Endothelial cell of umbilical vein (primary cell): ENCODE measurements at regions not wholly inside any gene's neighbourhood (a gene's known extent, or its start where the extent isn't known, plus 50 kb on each side); places are given as distances from the start of the nearest gene placed in this dataset.

Source experiments
- BruUV-seq: library from RNA; stranded (reverse); fragments of 400-500 nt; replicated peaks from 2 replicates; lab custom pipeline; 2021; lab: Mats Ljungman, UMichigan
- CTCF ChIA-PET: fragments of 300-600, 350-600 bp; sonication (Branson Sonifier 250); formaldehyde crosslinking; loops from one replicate; lab custom pipeline; 2021; ENCODE audit warnings: antibody characterized with exemption, inconsistent platforms; lab: Charles Lee
- POLR2A ChIA-PET: fragments of 300-600, 350-600 bp; sonication (Branson Sonifier 250); formaldehyde crosslinking; loops from one replicate; lab custom pipeline; 2021; ENCODE audit warnings: antibody characterized with exemption, inconsistent platforms; lab: Charles Lee
- DNase-seq: peaks from one replicate; pipeline ENCODE4 v3.0.0-alpha.2; 2011; ENCODE audit warnings: low read depth, low spot score
- FAIRE-seq: peaks from 2 replicates; lab custom pipeline; 2011; peaks lifted over from hg19 to GRCh38; lab: Jason Lieb, UNC
- H2AFZ ChIP-seq: 2 replicates; pipeline ENCODE4 v1.6.0; 2012; ENCODE audit warnings: low read depth, low read length, control low read depth, inconsistent platforms
- H3K27ac ChIP-seq: 2 replicates; pipeline ENCODE4 v1.5.1; 2011; ENCODE audit warnings: low read depth, mild to moderate bottlenecking, control low read depth, low read length, moderate library complexity; ENCODE audit not compliant: insufficient read depth
- H3K27me3 ChIP-seq, 2 experiments: 2 replicates each; pipeline versions ENCODE4 v1.6.0 to v1.6.1; 2011; ENCODE audit warnings: low read length in 2 of 2, mixed read lengths in 1 of 2; ENCODE audit not compliant: control insufficient read depth in 2 of 2, insufficient read depth in 2 of 2
- H3K36me3 ChIP-seq, 2 experiments: 2 replicates in 1 of 2; 3 replicates in 1 of 2; pipeline ENCODE4 v1.5.1; 2011; ENCODE audit warnings: low read length in 2 of 2, mild to moderate bottlenecking in 1 of 2, moderate library complexity in 1 of 2; ENCODE audit not compliant: control insufficient read depth in 2 of 2, insufficient read depth in 2 of 2; ENCODE audit errors: extremely low read depth in 1 of 2
- H3K4me1 ChIP-seq: 3 replicates; pipeline ENCODE4 v1.5.1; 2011; ENCODE audit warnings: mild to moderate bottlenecking, low read length; ENCODE audit not compliant: control insufficient read depth, insufficient read depth; ENCODE audit errors: extremely low read depth
- H3K4me2 ChIP-seq: 2 replicates; pipeline ENCODE4 v1.6.1; 2011; ENCODE audit warnings: low read length, control low read depth, mixed read lengths; ENCODE audit not compliant: insufficient read depth
- H3K4me3 ChIP-seq, 3 experiments: fragments of 200-600 bp in 1 of 3; sonication (generic), shearing (Covaris generic) in 1 of 3; replicated peaks in 1 of 3; 2 replicates each; pipeline ENCODE4 v1.5.1; 2011 to 2016; ENCODE audit warnings: control low read depth in 3 of 3, low read length in 3 of 3, mild to moderate bottlenecking in 2 of 3, inconsistent platforms in 1 of 3, low read depth in 1 of 3, moderate library complexity in 1 of 3; ENCODE audit not compliant: insufficient read depth in 1 of 3
- H3K79me2 ChIP-seq: 2 replicates; pipeline ENCODE4 v1.6.0; 2012; ENCODE audit warnings: low read length, inconsistent platforms; ENCODE audit not compliant: control insufficient read depth, insufficient read depth
- H3K9ac ChIP-seq: replicated peaks from 2 replicates; pipeline ENCODE3; 2011; ENCODE audit warnings: low read length, control low read depth; ENCODE audit not compliant: insufficient read depth; ENCODE audit errors: extremely low read depth
- H3K9me1 ChIP-seq: replicated peaks from 3 replicates; pipeline ENCODE4 v1.6.0; 2011; ENCODE audit warnings: mild to moderate bottlenecking, low read length; ENCODE audit not compliant: control insufficient read depth, insufficient read depth; ENCODE audit errors: extremely low read depth
- H3K9me3 ChIP-seq: replicated peaks from 2 replicates; pipeline ENCODE4 v1.5.1; 2012; ENCODE audit warnings: low read length, inconsistent platforms; ENCODE audit not compliant: control insufficient read depth, insufficient read depth
- H4K20me1 ChIP-seq: replicated peaks from 2 replicates; pipeline ENCODE3; 2011; ENCODE audit warnings: mild to moderate bottlenecking, low read length; ENCODE audit not compliant: control insufficient read depth, insufficient read depth; ENCODE audit errors: extremely low read depth
- EZH2 ChIP-seq: IDR thresholded peaks from 2 replicates; pipeline ENCODE4 v1.6.1; 2012; ENCODE audit warnings: borderline replicate concordance, low read depth, mild to moderate bottlenecking, moderate library complexity, low read length, inconsistent platforms; ENCODE audit not compliant: severe bottlenecking
- FOS ChIP-seq: IDR thresholded peaks from 2 replicates; pipeline ENCODE4 v1.6.1; 2011; ENCODE audit warnings: mild to moderate bottlenecking, low read length, moderate library complexity, borderline replicate concordance; ENCODE audit not compliant: insufficient read depth
- GATA2 ChIP-seq: IDR thresholded peaks from 2 replicates; pipeline ENCODE4 v1.7.0; 2011; ENCODE audit warnings: low read depth, mild to moderate bottlenecking, moderate library complexity, mixed read lengths, low read length; ENCODE audit not compliant: insufficient read length, insufficient read depth
- JUN ChIP-seq: IDR thresholded peaks from 2 replicates; pipeline ENCODE4 v1.6.1; 2011; ENCODE audit warnings: borderline replicate concordance, low read depth; ENCODE audit not compliant: insufficient read length, insufficient read depth
- MAX ChIP-seq: IDR thresholded peaks from 2 replicates; pipeline ENCODE4 v1.6.1; 2011; ENCODE audit not compliant: insufficient read depth, insufficient read length
- MYC ChIP-seq: IDR thresholded peaks from one replicate; pipeline ENCODE4 v1.6.1; 2011; ENCODE audit warnings: mild to moderate bottlenecking, low read depth, low read length
- POLR2A ChIP-seq: IDR thresholded peaks from 2 replicates; pipeline ENCODE4 v1.6.1; 2012; ENCODE audit warnings: low read depth, mild to moderate bottlenecking, control low read depth, low read length
- POLR2AphosphoS5 ChIP-seq: IDR thresholded peaks from 2 replicates; pipeline ENCODE4 v1.6.1; 2012; ENCODE audit warnings: low read depth, mild to moderate bottlenecking, control low read depth, low read length, moderate library complexity; ENCODE audit not compliant: insufficient read depth
- dilution Hi-C: fragments of 300-500 bp; cut with MboI; formaldehyde crosslinking; loops from one replicate; pipeline ENCODE4 v1.15.0; 2019; ENCODE audit warnings: low sequenced_read_pairs; ENCODE audit not compliant: extremely low pct_ligation_motif_present
- intact Hi-C: fragments of 100-400 bp; cut with micrococcal nuclease; formaldehyde crosslinking; loops from one replicate; pipeline ENCODE4 v1.10.0; 2022
- TF ChIP-seq, protein P1 (sequence below), 2 donors: IDR thresholded peaks; 1 replicate in 1 of 2; 2 replicates in 1 of 2; pipeline ENCODE4 v1.5.1; 2011; ENCODE audit warnings: low read length in 2 of 2, mild to moderate bottlenecking in 2 of 2, moderate library complexity in 2 of 2, control low read depth in 1 of 2, inconsistent platforms in 1 of 2, low read depth in 1 of 2; ENCODE audit not compliant: insufficient read depth in 1 of 2; ENCODE audit errors: extremely low read depth in 1 of 2

DNA sequence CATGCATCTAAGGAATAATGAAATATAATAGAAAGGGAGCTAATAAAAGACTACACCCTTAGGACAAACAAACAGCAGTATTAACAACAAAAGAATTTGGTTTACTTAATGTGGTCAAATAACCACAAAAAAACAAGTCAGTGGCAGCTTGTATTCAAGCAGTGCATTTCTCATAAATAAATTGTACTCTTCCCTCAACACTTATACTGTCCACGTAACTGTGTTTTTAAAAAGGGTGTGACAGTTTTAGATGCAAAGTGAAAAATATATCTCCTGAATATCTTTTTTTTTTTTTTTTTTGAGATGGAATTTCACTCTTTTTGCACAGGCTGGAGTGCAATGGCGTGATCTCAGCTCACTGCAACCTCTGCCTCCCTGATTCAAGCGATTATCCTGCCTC lies 698.2 kb upstream of the CADM2 start:
- Histone ChIP-seq H3K79me2 (no peaks in the 10 kb centered on the region), H3K4me2 (no peak overlapping the region), H3K36me3 (no peaks in the 10 kb centered on the region), H4K20me1 (no peaks in the 10 kb centered on the region), H2AFZ (no peak overlapping the region), H3K9me3 (peaks cover 2% of the 10 kb centered on the region), H3K4me3 (no peak overlapping the region), H3K9me1 (no peaks in the 10 kb centered on the region), H3K9ac (no peak overlapping the region), H3K4me1 (no peaks in the 10 kb centered on the region), H3K27ac (no peak overlapping the region), H3K27me3 (no peaks in the 10 kb centered on the region)
- intact Hi-C loops: no loop called here
- dilution Hi-C loops: no loop called here
- FAIRE-seq: no peak
- BruUV-seq: no TSS peak
- no peak for DNase-seq
- POLR2A ChIA-PET: no interaction called here
- CTCF ChIA-PET: no interaction called here
- TF ChIP-seq, protein P1, sequence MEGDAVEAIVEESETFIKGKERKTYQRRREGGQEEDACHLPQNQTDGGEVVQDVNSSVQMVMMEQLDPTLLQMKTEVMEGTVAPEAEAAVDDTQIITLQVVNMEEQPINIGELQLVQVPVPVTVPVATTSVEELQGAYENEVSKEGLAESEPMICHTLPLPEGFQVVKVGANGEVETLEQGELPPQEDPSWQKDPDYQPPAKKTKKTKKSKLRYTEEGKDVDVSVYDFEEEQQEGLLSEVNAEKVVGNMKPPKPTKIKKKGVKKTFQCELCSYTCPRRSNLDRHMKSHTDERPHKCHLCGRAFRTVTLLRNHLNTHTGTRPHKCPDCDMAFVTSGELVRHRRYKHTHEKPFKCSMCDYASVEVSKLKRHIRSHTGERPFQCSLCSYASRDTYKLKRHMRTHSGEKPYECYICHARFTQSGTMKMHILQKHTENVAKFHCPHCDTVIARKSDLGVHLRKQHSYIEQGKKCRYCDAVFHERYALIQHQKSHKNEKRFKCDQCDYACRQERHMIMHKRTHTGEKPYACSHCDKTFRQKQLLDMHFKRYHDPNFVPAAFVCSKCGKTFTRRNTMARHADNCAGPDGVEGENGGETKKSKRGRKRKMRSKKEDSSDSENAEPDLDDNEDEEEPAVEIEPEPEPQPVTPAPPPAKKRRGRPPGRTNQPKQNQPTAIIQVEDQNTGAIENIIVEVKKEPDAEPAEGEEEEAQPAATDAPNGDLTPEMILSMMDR (IDR thresholded peaks at IDR 0.05; ENCODE audit: extremely low read depth in 1 of 2, insufficient read depth in 1 of 2, low read depth in 1 of 2, low read length in 2 of 2): no peak
- no peak for TF ChIP-seq EZH2
- no peak for TF ChIP-seq POLR2A
- no peak for TF ChIP-seq FOS
- no peak for TF ChIP-seq MYC
- TF ChIP-seq POLR2AphosphoS5: no peak
- TF ChIP-seq MAX: no peak
- no peak for TF ChIP-seq JUN
- no peak for TF ChIP-seq GATA2
